Neural progenitor cell (in vitro differentiated cells): ENCODE measurements at regions not wholly inside any gene's neighbourhood (a gene's known extent, or its start where the extent isn't known, plus 50 kb on each side); places are given as distances from the start of the nearest gene placed in this dataset.

Source experiments
- DNase-seq: peaks from one replicate; pipeline ENCODE4 v3.0.0-alpha.2; 2016; ENCODE audit warnings: low spot score
- H2AFZ ChIP-seq: fragments of 200-600 bp; sonication (generic); replicated peaks from 2 replicates; pipeline ENCODE4 v1.6.1; 2016; ENCODE audit warnings: antibody characterized with exemption
- H3F3A ChIP-seq: fragments of 200-600 bp; sonication (generic); 2 replicates; pipeline ENCODE4 v1.6.1; 2016; ENCODE audit warnings: antibody characterized with exemption, low read depth
- H3K27ac ChIP-seq: fragments of 200-600 bp; sonication (generic); 2 replicates; pipeline ENCODE4 v1.5.1; 2016; ENCODE audit warnings: mild to moderate bottlenecking
- H3K27me3 ChIP-seq: fragments of 200-600 bp; sonication (generic); 2 replicates; pipeline ENCODE4 v1.6.1; 2016; ENCODE audit warnings: mild to moderate bottlenecking, moderate library complexity
- H3K36me3 ChIP-seq: fragments of 200-600 bp; sonication (generic); 2 replicates; pipeline ENCODE4 v1.5.1; 2016
- H3K4me1 ChIP-seq: fragments of 200-600 bp; sonication (generic); 2 replicates; pipeline ENCODE4 v1.6.1; 2016; ENCODE audit warnings: mixed run types
- H3K4me2 ChIP-seq: fragments of 200-600 bp; sonication (generic); 2 replicates; pipeline ENCODE4 v1.6.1; 2016
- H3K4me3 ChIP-seq: fragments of 200-600 bp; sonication (generic); 2 replicates; pipeline ENCODE4 v1.5.1; 2016
- H3K79me2 ChIP-seq: fragments of 200-600 bp; sonication (generic); 2 replicates; pipeline ENCODE4 v1.6.1; 2016; ENCODE audit warnings: low read depth
- H3K9ac ChIP-seq: fragments of 200-600 bp; sonication (generic); 2 replicates; pipeline ENCODE4 v1.6.1; 2016
- H3K9me3 ChIP-seq: fragments of 200-600 bp; sonication (generic); 2 replicates; pipeline ENCODE4 v1.5.1; 2016; ENCODE audit warnings: low read depth
- H4K20me1 ChIP-seq: fragments of 200-600 bp; sonication (generic); 2 replicates; pipeline ENCODE4 v1.6.1; 2016; ENCODE audit warnings: low read depth
- H3K27ac Mint-ChIP-seq: 3 replicates; pipeline ENCODE4 v1.8.0; 2021; ENCODE audit warnings: mixed read lengths
- H3K27me3 Mint-ChIP-seq: 2 replicates; pipeline ENCODE4 v1.8.0; 2022; ENCODE audit warnings: low read depth, mild to moderate bottlenecking, inconsistent platforms, moderate library complexity, mixed read lengths; ENCODE audit not compliant: insufficient read depth
- H3K36me3 Mint-ChIP-seq: 3 replicates; pipeline ENCODE4 v1.8.0; 2021; ENCODE audit warnings: mixed read lengths
- H3K4me1 Mint-ChIP-seq: 3 replicates; pipeline ENCODE4 v1.8.0; 2021; ENCODE audit warnings: mixed read lengths
- H3K4me3 Mint-ChIP-seq: 3 replicates; pipeline ENCODE4 v1.8.0; 2021; ENCODE audit warnings: mild to moderate bottlenecking, moderate library complexity, mixed read lengths
- H3K9me3 Mint-ChIP-seq: 3 replicates; pipeline ENCODE4 v1.8.0; 2020; ENCODE audit warnings: mixed read lengths
- CTCF ChIP-seq: fragments of 200-600 bp; sonication (generic); IDR thresholded peaks from 2 replicates; pipeline ENCODE4 v1.5.1; 2017; ENCODE audit warnings: antibody characterized with exemption, mild to moderate bottlenecking
- EZH2 ChIP-seq: fragments of 200-600 bp; sonication (generic); IDR thresholded peaks from 2 replicates; pipeline ENCODE4 v1.6.1; 2017; ENCODE audit warnings: antibody characterized with exemption, mild to moderate bottlenecking, moderate library complexity
- EZH2phosphoT487 ChIP-seq: fragments of 200-600 bp; sonication (generic); IDR thresholded peaks from 2 replicates; pipeline ENCODE4 v1.6.1; 2017; ENCODE audit warnings: antibody characterized with exemption

- H4K20me1 ChIP-seq = no peaks in the 10 kb centered on the region
- no peaks in the 10 kb centered on the region for H3K9me3 ChIP-seq
- no peak overlapping the region for H2AFZ ChIP-seq
- DNase-seq = no peak
- H3K4me2 ChIP-seq = no peak overlapping the region
- Mint-ChIP-seq H3K4me1 (no peaks in the 10 kb centered on the region), H3K4me3 (no peak overlapping the region), H3K9me3 (no peaks in the 10 kb centered on the region), H3K27ac (no peak overlapping the region), H3K36me3 (no peaks in the 10 kb centered on the region), H3K27me3 (peaks cover 2% of the 10 kb centered on the region)
- no peak overlapping the region for H3K9ac ChIP-seq
- no peaks in the 10 kb centered on the region for H3K79me2 ChIP-seq
- H3K4me1 ChIP-seq = peaks cover 8% of the 10 kb centered on the region
- no peak overlapping the region for H3K4me3 ChIP-seq
- H3F3A ChIP-seq = no peaks in the 10 kb centered on the region
- H3K27ac ChIP-seq = no peak overlapping the region
- TF ChIP-seq CTCF = no peak
- no peak for TF ChIP-seq EZH2phosphoT487
- no peak for TF ChIP-seq EZH2
- no peaks in the 10 kb centered on the region for H3K36me3 ChIP-seq
- H3K27me3 ChIP-seq = no peaks in the 10 kb centered on the region
Observed at GRCh38 chr17:71480099-71480498, 640.7 kb upstream of the SOX9 start.

- H3F3A ChIP-seq = no peaks in the 10 kb centered on the region
Observed at GRCh38 chr17:71482625-71483024, 638.2 kb upstream of the SOX9 start.

GRCh38 chr17:71484546-71484945 is 636.3 kb upstream of the SOX9 start:
- no peaks in the 10 kb centered on the region for H3K36me3 Mint-ChIP-seq
- Histone ChIP-seq H3K27ac (no peak overlapping the region), H4K20me1 (no peaks in the 10 kb centered on the region), H3K4me3 (no peak overlapping the region), H3K79me2 (no peaks in the 10 kb centered on the region), H2AFZ (no peak overlapping the region), H3K9me3 (no peaks in the 10 kb centered on the region), H3K9ac (no peak overlapping the region), H3K4me2 (no peak overlapping the region), H3K4me1 (peaks cover 9% of the 10 kb centered on the region), H3K27me3 (no peaks in the 10 kb centered on the region), H3F3A (no peaks in the 10 kb centered on the region), H3K36me3 (no peaks in the 10 kb centered on the region)
- TF ChIP-seq CTCF = no peak
- TF ChIP-seq EZH2phosphoT487 = no peak
- no peak for TF ChIP-seq EZH2
- H3K27ac Mint-ChIP-seq = no peak overlapping the region
- no peak for DNase-seq
- H3K27me3 Mint-ChIP-seq = peaks cover 2% of the 10 kb centered on the region
- no peaks in the 10 kb centered on the region for H3K9me3 Mint-ChIP-seq
- no peaks in the 10 kb centered on the region for H3K4me1 Mint-ChIP-seq
- H3K4me3 Mint-ChIP-seq = no peak overlapping the region

More at GRCh38 chr17:71482625-71483024, 638.2 kb upstream of the SOX9 start:
- Mint-ChIP-seq H3K36me3 (no peaks in the 10 kb centered on the region), H3K9me3 (no peaks in the 10 kb centered on the region), H3K4me3 (no peak overlapping the region), H3K27me3 (peaks cover 2% of the 10 kb centered on the region), H3K27ac (no peak overlapping the region), H3K4me1 (no peaks in the 10 kb centered on the region)
- Histone ChIP-seq H3K4me2 (no peak overlapping the region), H3K36me3 (no peaks in the 10 kb centered on the region), H3K79me2 (no peaks in the 10 kb centered on the region), H3K9me3 (no peaks in the 10 kb centered on the region), H3K4me1 (peaks cover 9% of the 10 kb centered on the region), H3K27me3 (no peaks in the 10 kb centered on the region), H3K9ac (no peak overlapping the region), H4K20me1 (no peaks in the 10 kb centered on the region), H3K4me3 (no peak overlapping the region), H3K27ac (no peak overlapping the region), H2AFZ (no peak overlapping the region)
- no peak for TF ChIP-seq EZH2
- TF ChIP-seq CTCF = no peak
- TF ChIP-seq EZH2phosphoT487 = no peak
- no peak for DNase-seq

- no peaks in the 10 kb centered on the region for H3K9me3 ChIP-seq
- TF ChIP-seq CTCF = no peak
- TF ChIP-seq EZH2 = no peak
- TF ChIP-seq EZH2phosphoT487 = no peak
- no peaks in the 10 kb centered on the region for H3K9me3 Mint-ChIP-seq
Observed at GRCh38 chr17:71485426-71485825, 635.4 kb upstream of the SOX9 start.

More at GRCh38 chr17:71485426-71485825, 635.4 kb upstream of the SOX9 start:
- Histone ChIP-seq H3F3A (no peaks in the 10 kb centered on the region), H3K79me2 (no peaks in the 10 kb centered on the region), H3K4me1 (peaks cover 9% of the 10 kb centered on the region), H3K9ac (no peak overlapping the region), H3K27me3 (no peaks in the 10 kb centered on the region), H3K4me3 (no peak overlapping the region), H4K20me1 (no peaks in the 10 kb centered on the region), H3K27ac (no peak overlapping the region), H3K4me2 (no peak overlapping the region), H3K36me3 (no peaks in the 10 kb centered on the region), H2AFZ (no peak overlapping the region)
- Mint-ChIP-seq H3K36me3 (no peaks in the 10 kb centered on the region), H3K27me3 (peaks cover 2% of the 10 kb centered on the region), H3K4me3 (no peak overlapping the region), H3K27ac (no peak overlapping the region), H3K4me1 (no peaks in the 10 kb centered on the region)
- DNase-seq = no peak
